Osteocyte (in vitro differentiated cells): ENCODE measurements at regions not wholly inside any gene's neighbourhood (a gene's known extent, or its start where the extent isn't known, plus 50 kb on each side); places are given as distances from the start of the nearest gene placed in this dataset.

ENCODE experiments used
- DNase-seq: peaks from one replicate; pipeline ENCODE4 v3.0.0; 2021; ENCODE audit warnings: mixed read lengths; ENCODE audit not compliant: unreplicated experiment; ENCODE audit errors: extremely low spot score
- H3K27ac Mint-ChIP-seq: one replicate; pipeline ENCODE4 v1.8.0; 2021; ENCODE audit warnings: mild to moderate bottlenecking, mixed read lengths; ENCODE audit not compliant: unreplicated experiment
- H3K27me3 Mint-ChIP-seq: one replicate; pipeline ENCODE4 v1.8.0; 2021; ENCODE audit warnings: mixed read lengths; ENCODE audit not compliant: unreplicated experiment
- H3K36me3 Mint-ChIP-seq: one replicate; pipeline ENCODE4 v1.8.0; 2021; ENCODE audit warnings: mixed read lengths; ENCODE audit not compliant: unreplicated experiment
- H3K4me1 Mint-ChIP-seq: one replicate; pipeline ENCODE4 v1.8.0; 2021; ENCODE audit warnings: mixed read lengths; ENCODE audit not compliant: unreplicated experiment
- H3K4me3 Mint-ChIP-seq: one replicate; pipeline ENCODE4 v1.8.0; 2021; ENCODE audit warnings: mild to moderate bottlenecking, moderate library complexity, mixed read lengths; ENCODE audit not compliant: unreplicated experiment
- H3K9me3 Mint-ChIP-seq: one replicate; pipeline ENCODE4 v1.8.0; 2021; ENCODE audit warnings: mixed read lengths; ENCODE audit not compliant: unreplicated experiment
- CTCF ChIP-seq: fragments of 200-600 bp; sonication (generic); IDR thresholded peaks from 2 replicates; pipeline ENCODE4 v1.5.0; 2021; ENCODE audit warnings: antibody characterized with exemption, mild to moderate bottlenecking, moderate library complexity

GRCh38 chr1:72936151-72936740 is 653.9 kb upstream of the NEGR1 start:
- H3K27me3 Mint-ChIP-seq = no peaks in the 10 kb centered on the region
- H3K36me3 Mint-ChIP-seq = no peaks in the 10 kb centered on the region
- DNase-seq = no peak
- H3K27ac Mint-ChIP-seq = no peak overlapping the region
- H3K4me3 Mint-ChIP-seq = no peak overlapping the region
- no peak for TF ChIP-seq CTCF
- H3K4me1 Mint-ChIP-seq = peaks cover 5% of the 10 kb centered on the region
- H3K9me3 Mint-ChIP-seq = peaks cover 9% of the 10 kb centered on the region

GRCh38 chr1:72932025-72932424 is 649.7 kb upstream of the NEGR1 start:
- Mint-ChIP-seq H3K4me3 (no peak overlapping the region), H3K27ac (no peak overlapping the region), H3K36me3 (no peaks in the 10 kb centered on the region), H3K27me3 (no peaks in the 10 kb centered on the region), H3K9me3 (peaks cover 9% of the 10 kb centered on the region), H3K4me1 (peaks cover 5% of the 10 kb centered on the region)
- DNase-seq = no peak
- TF ChIP-seq CTCF = no peak

- no peak for TF ChIP-seq CTCF
- Mint-ChIP-seq H3K27me3 (no peaks in the 10 kb centered on the region), H3K27ac (no peak overlapping the region), H3K9me3 (peaks cover 9% of the 10 kb centered on the region), H3K4me1 (no peaks in the 10 kb centered on the region), H3K4me3 (no peak overlapping the region), H3K36me3 (no peaks in the 10 kb centered on the region)
- no peak for DNase-seq
Measured at GRCh38 chr1:72930528-72930927, 648.2 kb upstream of the NEGR1 start.

GRCh38 chr1:72918940-72919339 is 636.6 kb upstream of the NEGR1 start:
- Mint-ChIP-seq H3K36me3 (no peaks in the 10 kb centered on the region), H3K27me3 (peaks cover 7% of the 10 kb centered on the region), H3K9me3 (no peaks in the 10 kb centered on the region), H3K4me1 (no peaks in the 10 kb centered on the region), H3K4me3 (no peak overlapping the region), H3K27ac (no peak overlapping the region)
- TF ChIP-seq CTCF = no peak
- DNase-seq = no peak

GRCh38 chr1:72917920-72918319 is 635.6 kb upstream of the NEGR1 start:
- H3K9me3 Mint-ChIP-seq = no peaks in the 10 kb centered on the region
- no peak overlapping the region for H3K4me3 Mint-ChIP-seq
- peaks cover 7% of the 10 kb centered on the region for H3K27me3 Mint-ChIP-seq
- no peaks in the 10 kb centered on the region for H3K36me3 Mint-ChIP-seq
- no peak overlapping the region for H3K27ac Mint-ChIP-seq
- no peaks in the 10 kb centered on the region for H3K4me1 Mint-ChIP-seq
- no peak for TF ChIP-seq CTCF
- DNase-seq = no peak
